AG04450 (cell line): ENCODE measurements at regions not wholly inside any gene's neighbourhood (a gene's known extent, or its start where the extent isn't known, plus 50 kb on each side); places are given as distances from the start of the nearest gene placed in this dataset.
"Not testable (repeated sequence)": the region's sequence is repeated elsewhere in the genome, so short reads cannot be mapped to it uniquely, and the experiment has no call there.

Source experiments
- CTCF ChIA-PET: fragments of 300-600, 350-600 bp; formaldehyde crosslinking; extraction: SDS; loops from one replicate; lab custom pipeline; 2022; ENCODE audit warnings: antibody characterized with exemption, inconsistent platforms; lab: Charles Lee
- POLR2A ChIA-PET: fragments of 350-600 bp; formaldehyde crosslinking; extraction: SDS; loops from one replicate; lab custom pipeline; 2021; ENCODE audit warnings: antibody characterized with exemption, inconsistent platforms; lab: Yijun Ruan, JAX
- DNase-seq: peaks from one replicate; pipeline ENCODE4 v3.0.0-alpha.2; 2011; ENCODE audit warnings: low read depth, low spot score
- H3K27ac ChIP-seq: one replicate; pipeline ENCODE4 v1.5.1; 2012; ENCODE audit warnings: low read depth, low read length, control low read depth
- H3K27me3 ChIP-seq: one replicate; pipeline ENCODE4 v1.6.0; 2012; ENCODE audit warnings: low read length; ENCODE audit not compliant: control insufficient read depth, insufficient read depth
- H3K4me3 ChIP-seq: 2 replicates; pipeline ENCODE4 v1.5.1; 2011; ENCODE audit warnings: mild to moderate bottlenecking, low read depth, low read length, control low read depth
- H3K9me3 ChIP-seq: 2 replicates; pipeline ENCODE4 v1.5.1; 2012; ENCODE audit warnings: low read length; ENCODE audit not compliant: control insufficient read depth, insufficient read depth
- CTCF ChIP-seq: IDR thresholded peaks from 2 replicates; pipeline ENCODE4 v1.5.1; 2011; ENCODE audit warnings: low read depth, low read length, control low read depth, inconsistent platforms

DNA sequence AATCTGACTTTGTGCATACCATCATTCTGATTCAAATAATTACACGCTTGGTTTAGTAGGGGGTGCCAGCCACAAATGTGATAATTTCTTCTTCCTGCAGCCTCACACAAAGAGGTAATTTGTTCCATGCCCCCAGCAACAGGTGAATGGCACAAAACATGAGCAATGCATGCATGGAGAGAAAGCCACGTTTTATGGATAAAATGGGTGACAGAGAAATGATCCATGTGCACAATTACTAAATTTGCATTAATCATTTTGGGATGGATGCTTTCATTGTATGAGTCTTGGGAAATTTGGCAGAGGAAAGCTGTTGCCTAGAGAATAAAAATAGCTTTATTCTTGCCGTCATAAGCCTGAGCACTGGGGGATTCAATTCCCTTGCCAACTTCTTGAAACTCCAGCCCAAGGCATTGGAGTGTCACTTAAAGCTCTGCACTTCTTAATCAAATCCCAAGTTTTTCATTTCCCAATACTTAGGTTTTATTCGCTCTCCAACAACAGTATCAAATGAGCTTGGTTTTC lies 411.6 kb downstream of the GBE1 start:
- DNase-seq: no peak
- TF ChIP-seq CTCF: no peak
- H3K27ac ChIP-seq: no peak overlapping the region
- H3K9me3 ChIP-seq: no peaks in the 10 kb centered on the region
- peaks cover 2% of the 10 kb centered on the region for H3K27me3 ChIP-seq
- no peak overlapping the region for H3K4me3 ChIP-seq
- ChIA-PET POLR2A (no interaction called here), CTCF (interaction anchor here (0.5 to 1.0 kb wide), 2 partner anchors 48 to 132 kb away, joined by 4 read pairs; no protein-coding TSS in a partner anchor)

GRCh38 chr3:81339040-81339845 lies 422.2 kb downstream of the GBE1 start:
- Histone ChIP-seq H3K27ac (no peak overlapping the region), H3K4me3 (no peak overlapping the region), H3K27me3 (no peaks in the 10 kb centered on the region), H3K9me3 (no peaks in the 10 kb centered on the region)
- DNase-seq: no peak
- TF ChIP-seq CTCF: peak; percentile 54
- CTCF ChIA-PET: interaction anchor here (0.7 to 3.8 kb wide), 4 partner anchors 14 to 1817 kb away, joined by 3 to 17 read pairs (median 5); no protein-coding TSS in a partner anchor
- POLR2A ChIA-PET: no interaction called here

- no peak for TF ChIP-seq CTCF
- CTCF ChIA-PET: interaction anchor here (3.8 kb wide), 1 partner anchor 35 kb away, joined by 17 read pairs; no protein-coding TSS in a partner anchor
- Histone ChIP-seq H3K4me3 (no peak overlapping the region), H3K27ac (no peak overlapping the region), H3K9me3 (no peaks in the 10 kb centered on the region), H3K27me3 (no peaks in the 10 kb centered on the region)
- POLR2A ChIA-PET: no interaction called here
- no peak for DNase-seq
Measured at GRCh38 chr3:81336470-81336869, 425.0 kb downstream of the GBE1 start.

DNA sequence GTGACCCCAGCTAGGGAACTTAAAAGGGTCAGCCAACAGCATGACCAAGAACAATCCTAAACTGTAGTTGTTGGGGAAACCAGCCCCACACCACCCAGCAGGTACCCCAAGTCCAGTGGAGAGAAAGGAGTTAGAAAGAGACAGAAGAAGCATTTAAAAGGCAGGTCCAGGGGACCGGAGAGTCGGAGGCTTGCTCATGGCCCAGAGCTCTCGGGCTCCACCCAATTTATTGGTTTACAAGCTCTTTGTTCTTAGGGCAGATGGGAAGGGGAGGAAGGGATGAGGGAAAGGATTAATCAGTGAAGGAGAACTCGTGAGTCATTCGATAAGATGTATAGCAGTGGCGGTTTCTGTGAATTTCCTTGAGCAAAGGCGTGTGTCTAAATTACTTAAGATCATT lies 431.6 kb downstream of the GBE1 start:
- POLR2A ChIA-PET, DNase-seq, H3K9me3 ChIP-seq, H3K27me3 ChIP-seq, H3K27ac ChIP-seq, CTCF ChIA-PET, H3K4me3 ChIP-seq: not testable (repeated sequence)

DNA sequence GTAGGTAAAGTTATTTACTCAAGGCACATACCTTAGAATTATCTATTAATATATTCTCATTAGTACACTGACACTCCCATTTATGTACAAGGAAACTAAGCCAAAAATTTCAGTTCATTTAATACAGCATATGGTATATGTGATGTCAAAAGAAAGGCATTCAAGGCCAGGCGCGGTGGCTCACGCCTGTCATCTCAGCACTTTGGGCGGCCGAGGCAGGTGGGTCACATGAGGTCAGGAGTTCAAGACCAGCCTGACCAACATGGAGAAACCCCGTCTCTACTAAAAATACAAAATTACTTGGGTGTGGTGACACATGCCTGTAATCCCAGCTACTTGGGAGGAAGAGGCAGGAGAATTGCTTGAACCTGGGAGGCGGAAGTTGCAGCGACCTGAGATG lies 435.2 kb downstream of the GBE1 start:
- Histone ChIP-seq H3K27ac (no peak overlapping the region), H3K4me3 (no peak overlapping the region), H3K9me3 (no peaks in the 10 kb centered on the region), H3K27me3 (no peaks in the 10 kb centered on the region)
- POLR2A ChIA-PET: no interaction called here
- CTCF ChIA-PET: no interaction called here
- DNase-seq: no peak
- TF ChIP-seq CTCF: no peak
